ENCODE measurements at regions not wholly inside any gene's neighbourhood (a gene's known extent, or its start where the extent isn't known, plus 50 kb on each side); places are given as distances from the start of the nearest gene placed in this dataset.

DNA sequence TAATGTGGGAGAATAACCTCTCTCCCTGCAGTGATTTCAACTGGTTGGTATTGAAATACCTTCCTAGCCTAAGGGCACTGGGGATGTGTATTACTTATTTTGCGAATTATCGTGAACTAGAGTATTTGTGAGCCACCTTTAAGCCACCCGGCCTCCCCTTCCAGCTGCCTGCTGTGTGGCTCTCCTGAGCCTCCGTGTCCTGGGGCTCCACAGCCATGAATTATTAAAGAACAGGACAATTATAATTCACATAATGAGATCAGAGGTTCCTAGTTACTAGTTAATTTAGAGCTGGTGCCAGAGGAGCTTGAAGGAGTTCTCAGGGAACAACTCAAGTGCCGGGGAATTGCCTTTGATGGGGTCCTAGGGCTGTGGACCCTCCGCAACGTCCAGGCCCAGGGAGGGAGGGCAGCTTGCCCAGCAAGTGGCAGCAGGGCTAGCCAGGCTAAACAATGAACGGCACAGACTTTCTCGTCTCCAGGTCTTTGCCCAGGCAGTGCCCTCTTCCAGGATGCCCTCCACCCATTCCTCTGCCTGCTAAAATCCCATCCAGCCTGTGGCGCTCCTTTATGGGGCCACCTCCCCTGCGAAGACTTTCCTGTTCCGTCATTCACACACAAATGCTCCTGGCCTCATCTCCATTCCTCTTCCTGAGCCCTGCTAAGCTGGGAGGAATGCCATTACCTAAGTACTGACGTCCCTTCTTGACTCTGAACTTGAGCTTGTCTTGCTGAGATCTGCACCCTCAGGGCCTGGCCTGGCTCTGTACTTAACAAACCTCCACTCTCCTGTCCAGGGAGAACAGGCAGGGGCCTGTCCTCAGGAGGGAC, 91.5 kb downstream of the RTL6 start:
- Mint-ChIP-seq H3K27me3 (peaks cover under 1% of the 10 kb centered on the region), H3K36me3 (no peaks in the 10 kb centered on the region), H3K4me1 (ENCODE audit: unreplicated experiment) (peaks cover 11% of the 10 kb centered on the region), H3K4me3 (no peak overlapping the region), H3K27ac (no peak overlapping the region), H3K9me3 (no peaks in the 10 kb centered on the region)
- DNase-seq (ENCODE audit: extremely low spot score, unreplicated experiment), result no peak
- TF ChIP-seq, protein P1, sequence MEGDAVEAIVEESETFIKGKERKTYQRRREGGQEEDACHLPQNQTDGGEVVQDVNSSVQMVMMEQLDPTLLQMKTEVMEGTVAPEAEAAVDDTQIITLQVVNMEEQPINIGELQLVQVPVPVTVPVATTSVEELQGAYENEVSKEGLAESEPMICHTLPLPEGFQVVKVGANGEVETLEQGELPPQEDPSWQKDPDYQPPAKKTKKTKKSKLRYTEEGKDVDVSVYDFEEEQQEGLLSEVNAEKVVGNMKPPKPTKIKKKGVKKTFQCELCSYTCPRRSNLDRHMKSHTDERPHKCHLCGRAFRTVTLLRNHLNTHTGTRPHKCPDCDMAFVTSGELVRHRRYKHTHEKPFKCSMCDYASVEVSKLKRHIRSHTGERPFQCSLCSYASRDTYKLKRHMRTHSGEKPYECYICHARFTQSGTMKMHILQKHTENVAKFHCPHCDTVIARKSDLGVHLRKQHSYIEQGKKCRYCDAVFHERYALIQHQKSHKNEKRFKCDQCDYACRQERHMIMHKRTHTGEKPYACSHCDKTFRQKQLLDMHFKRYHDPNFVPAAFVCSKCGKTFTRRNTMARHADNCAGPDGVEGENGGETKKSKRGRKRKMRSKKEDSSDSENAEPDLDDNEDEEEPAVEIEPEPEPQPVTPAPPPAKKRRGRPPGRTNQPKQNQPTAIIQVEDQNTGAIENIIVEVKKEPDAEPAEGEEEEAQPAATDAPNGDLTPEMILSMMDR (conservative IDR thresholded peaks at IDR 0.05), result no peak

DNA sequence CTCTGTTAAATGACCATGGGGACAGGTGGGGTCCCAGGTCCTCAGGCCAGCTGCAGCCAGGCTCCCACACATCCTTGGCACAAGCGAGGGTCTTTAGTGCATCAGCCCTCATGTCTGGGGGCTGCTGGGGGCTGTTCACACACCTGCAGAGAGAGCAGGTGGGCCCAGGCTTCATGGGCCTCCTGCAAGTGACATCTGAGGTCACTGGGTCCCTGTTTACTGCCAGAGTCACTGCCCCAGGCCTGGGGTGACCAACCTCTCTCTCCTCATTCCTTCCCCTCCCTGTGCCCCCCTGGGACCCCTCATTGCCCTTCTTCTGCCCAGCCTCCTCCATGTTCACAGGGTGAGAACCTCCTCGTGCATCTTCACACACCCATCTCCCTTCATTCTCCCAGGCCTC, 92.4 kb downstream of the RTL6 start:
- Mint-ChIP-seq H3K4me1 (ENCODE audit: unreplicated experiment) (peaks cover 14% of the 10 kb centered on the region), H3K9me3 (no peaks in the 10 kb centered on the region), H3K27ac (no peak overlapping the region), H3K36me3 (no peaks in the 10 kb centered on the region), H3K27me3 (peaks cover 4% of the 10 kb centered on the region), H3K4me3 (no peak overlapping the region)
- no peak for DNase-seq (ENCODE audit: extremely low spot score, unreplicated experiment)
- TF ChIP-seq, protein P1 (conservative IDR thresholded peaks at IDR 0.05), result no peak

DNA sequence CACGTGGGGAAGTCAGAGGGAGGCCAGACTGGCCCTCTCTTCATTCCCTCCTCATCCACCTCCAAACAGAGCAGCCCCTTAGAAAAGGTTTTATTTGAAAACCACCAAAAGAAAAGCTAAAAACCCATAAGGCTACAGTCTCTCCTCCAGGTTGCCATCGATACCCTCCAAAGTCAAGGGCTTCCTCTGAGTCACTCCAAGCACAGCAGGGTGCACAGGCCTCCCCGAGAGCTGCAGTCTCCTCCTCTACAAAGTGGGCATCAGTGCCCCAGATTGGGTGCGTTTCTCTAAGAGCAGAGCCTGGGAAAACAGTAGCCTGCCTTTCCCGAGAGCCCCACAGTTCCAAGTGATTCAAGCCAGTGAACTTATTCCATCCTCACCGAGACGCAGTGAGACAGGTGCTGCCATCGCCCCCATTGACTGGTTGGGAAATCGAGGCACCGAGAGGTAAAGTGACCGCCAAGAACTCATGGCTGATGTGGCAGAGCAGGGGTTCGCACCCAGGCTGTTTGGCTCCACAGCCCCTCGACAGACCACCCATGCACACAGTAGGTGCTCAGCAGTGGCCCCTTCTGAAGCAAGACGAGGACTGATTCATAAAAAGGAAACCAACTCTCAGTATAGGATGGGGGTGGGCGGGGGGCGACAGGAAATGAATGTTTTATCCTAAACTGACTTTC, 91.7 kb upstream of the SHISAL1 start:
- TF ChIP-seq, protein P1 (conservative IDR thresholded peaks at IDR 0.05), result no peak
- peaks cover 10% of the 10 kb centered on the region for H3K27me3 Mint-ChIP-seq
- no peak overlapping the region for H3K27ac Mint-ChIP-seq
- no peaks in the 10 kb centered on the region for H3K9me3 Mint-ChIP-seq
- no peak for DNase-seq (ENCODE audit: extremely low spot score, unreplicated experiment)
- H3K4me1 Mint-ChIP-seq (ENCODE audit: unreplicated experiment), result peaks cover 10% of the 10 kb centered on the region
- H3K36me3 Mint-ChIP-seq, result no peaks in the 10 kb centered on the region
- no peak overlapping the region for H3K4me3 Mint-ChIP-seq

DNA sequence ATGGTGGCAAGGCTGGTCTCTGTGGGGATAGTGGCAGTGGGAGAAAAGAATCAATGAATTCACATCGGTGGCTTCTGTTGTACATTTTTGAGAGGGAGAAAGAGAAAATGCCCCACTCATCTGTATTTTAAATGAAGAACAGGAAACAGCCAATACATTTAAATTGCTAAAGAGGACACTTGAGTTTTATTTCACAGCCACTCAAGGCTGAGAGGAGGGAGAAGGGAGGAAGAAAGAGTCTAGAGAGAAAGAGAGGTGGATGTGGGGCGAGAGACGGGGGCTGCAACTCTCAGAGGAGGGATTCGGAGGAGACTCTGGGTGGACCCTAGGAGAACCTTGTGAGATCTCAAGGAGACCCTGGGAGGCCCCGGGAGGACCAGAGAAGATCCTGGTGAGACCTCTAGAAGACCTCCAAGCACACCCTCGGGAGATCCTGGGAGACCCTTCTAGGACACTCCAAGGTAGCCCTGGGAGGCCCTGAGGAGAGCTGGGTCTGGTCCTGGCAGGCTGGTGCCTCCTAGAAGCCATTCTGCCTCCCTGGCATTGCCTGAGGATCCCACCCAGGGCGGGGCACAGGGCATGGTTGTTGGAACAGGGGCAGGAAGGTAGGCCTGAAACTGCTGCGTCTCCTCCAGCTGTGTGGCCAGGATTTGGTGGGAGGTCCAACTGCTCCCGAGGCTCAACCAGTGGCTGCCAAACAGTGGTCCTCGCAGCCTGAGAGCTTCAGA, 91.0 kb upstream of the SHISAL1 start:
- peaks cover 10% of the 10 kb centered on the region for H3K4me1 Mint-ChIP-seq (ENCODE audit: unreplicated experiment)

DNA sequence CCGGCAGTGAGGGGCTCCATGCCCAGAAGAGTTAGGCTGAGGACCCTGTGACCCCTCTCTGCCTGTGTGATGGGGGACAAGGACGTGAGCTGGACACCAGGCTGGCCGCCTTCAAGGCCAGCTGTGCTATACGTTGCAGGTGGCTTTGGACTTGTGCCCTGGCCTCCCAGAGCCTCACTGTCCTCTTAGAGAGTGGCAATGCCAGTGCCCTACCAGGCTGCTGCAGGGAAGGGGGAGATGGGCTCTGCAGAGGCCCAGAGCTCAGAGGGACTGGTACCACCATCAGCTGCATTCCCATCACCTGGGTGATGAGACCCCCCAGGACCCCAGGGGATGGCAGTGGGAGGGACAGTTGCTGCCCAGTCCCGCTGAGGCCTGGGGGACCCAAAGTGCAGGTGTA, 90.4 kb upstream of the SHISAL1 start:
- peaks cover 10% of the 10 kb centered on the region for H3K27me3 Mint-ChIP-seq
- DNase-seq (ENCODE audit: extremely low spot score, unreplicated experiment), result no peak
- TF ChIP-seq, protein P1 (conservative IDR thresholded peaks at IDR 0.05), result no peak
- H3K27ac Mint-ChIP-seq, result no peak overlapping the region
- no peaks in the 10 kb centered on the region for H3K36me3 Mint-ChIP-seq
- H3K9me3 Mint-ChIP-seq, result no peaks in the 10 kb centered on the region
- peaks cover 10% of the 10 kb centered on the region for H3K4me1 Mint-ChIP-seq (ENCODE audit: unreplicated experiment)
- no peak overlapping the region for H3K4me3 Mint-ChIP-seq

More for the DNA sequence above, 91.0 kb upstream of the SHISAL1 start:
- Mint-ChIP-seq H3K9me3 (no peaks in the 10 kb centered on the region), H3K4me3 (no peak overlapping the region), H3K27ac (no peak overlapping the region), H3K36me3 (no peaks in the 10 kb centered on the region), H3K27me3 (peaks cover 10% of the 10 kb centered on the region)
- TF ChIP-seq, protein P1 (conservative IDR thresholded peaks at IDR 0.05), result no peak
- no peak for DNase-seq (ENCODE audit: extremely low spot score, unreplicated experiment)

Measured in type B pancreatic cell (in vitro differentiated cells).